Right atrium auricular region (tissue), 2 donors: ENCODE measurements at regions not wholly inside any gene's neighbourhood (a gene's known extent, or its start where the extent isn't known, plus 50 kb on each side); places are given as distances from the start of the nearest gene placed in this dataset.

ENCODE experiments used
- DNase-seq: peaks from one replicate; pipeline ENCODE4 v3.0.0-alpha.2; 2019; ENCODE audit warnings: low spot score
- H3K27ac ChIP-seq, 2 donors: fragments of 200-600 bp; sonication (generic); 1 replicate in 1 of 2; 2 replicates in 1 of 2; pipeline ENCODE4 v1.5.1; 2016 to 2019
- H3K27me3 ChIP-seq, 2 donors: fragments of 200-600 bp; sonication (generic); one replicate each; pipeline versions ENCODE4 v1.5.1 to v1.6.0; 2017 to 2019
- H3K36me3 ChIP-seq: fragments of 200-600 bp; sonication (generic); one replicate; pipeline ENCODE4 v1.5.1; 2016
- H3K4me1 ChIP-seq, 2 donors: fragments of 200-600 bp; sonication (generic); one replicate each; pipeline versions ENCODE4 v1.5.1 to v1.6.0; 2017 to 2019
- H3K4me3 ChIP-seq, 2 donors: fragments of 200-600 bp; sonication (generic); 1 replicate in 1 of 2; 2 replicates in 1 of 2; pipeline ENCODE4 v1.5.1; 2017 to 2019; ENCODE audit warnings: mild to moderate bottlenecking in 1 of 2, moderate library complexity in 1 of 2
- H3K9me3 ChIP-seq, 2 donors: fragments of 200-600 bp; sonication (generic); one replicate each; pipeline ENCODE4 v1.5.1; 2019
- TF ChIP-seq, protein P1 (sequence below), 2 donors: fragments of 200-600 bp; sonication (generic); IDR thresholded peaks; one replicate each; pipeline ENCODE4 v1.5.1; 2019; ENCODE audit warnings: antibody characterized with exemption in 2 of 2

- Histone ChIP-seq H3K27me3 (no peaks in the 10 kb centered on the region), H3K4me1 (peaks cover 0 to 9% of the 10 kb centered on the region in 2 donors), H3K4me3 (no peak overlapping the region), H3K9me3 (no peaks in the 10 kb centered on the region), H3K27ac (no peak overlapping the region), H3K36me3 (no peaks in the 10 kb centered on the region)
- TF ChIP-seq, protein P1, sequence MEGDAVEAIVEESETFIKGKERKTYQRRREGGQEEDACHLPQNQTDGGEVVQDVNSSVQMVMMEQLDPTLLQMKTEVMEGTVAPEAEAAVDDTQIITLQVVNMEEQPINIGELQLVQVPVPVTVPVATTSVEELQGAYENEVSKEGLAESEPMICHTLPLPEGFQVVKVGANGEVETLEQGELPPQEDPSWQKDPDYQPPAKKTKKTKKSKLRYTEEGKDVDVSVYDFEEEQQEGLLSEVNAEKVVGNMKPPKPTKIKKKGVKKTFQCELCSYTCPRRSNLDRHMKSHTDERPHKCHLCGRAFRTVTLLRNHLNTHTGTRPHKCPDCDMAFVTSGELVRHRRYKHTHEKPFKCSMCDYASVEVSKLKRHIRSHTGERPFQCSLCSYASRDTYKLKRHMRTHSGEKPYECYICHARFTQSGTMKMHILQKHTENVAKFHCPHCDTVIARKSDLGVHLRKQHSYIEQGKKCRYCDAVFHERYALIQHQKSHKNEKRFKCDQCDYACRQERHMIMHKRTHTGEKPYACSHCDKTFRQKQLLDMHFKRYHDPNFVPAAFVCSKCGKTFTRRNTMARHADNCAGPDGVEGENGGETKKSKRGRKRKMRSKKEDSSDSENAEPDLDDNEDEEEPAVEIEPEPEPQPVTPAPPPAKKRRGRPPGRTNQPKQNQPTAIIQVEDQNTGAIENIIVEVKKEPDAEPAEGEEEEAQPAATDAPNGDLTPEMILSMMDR (IDR thresholded peaks at IDR 0.05) = no peak
- DNase-seq = no peak
These were observed 157.1 kb upstream of the CHST15 start for GRCh38 chr10:124250506-124250905.

DNA sequence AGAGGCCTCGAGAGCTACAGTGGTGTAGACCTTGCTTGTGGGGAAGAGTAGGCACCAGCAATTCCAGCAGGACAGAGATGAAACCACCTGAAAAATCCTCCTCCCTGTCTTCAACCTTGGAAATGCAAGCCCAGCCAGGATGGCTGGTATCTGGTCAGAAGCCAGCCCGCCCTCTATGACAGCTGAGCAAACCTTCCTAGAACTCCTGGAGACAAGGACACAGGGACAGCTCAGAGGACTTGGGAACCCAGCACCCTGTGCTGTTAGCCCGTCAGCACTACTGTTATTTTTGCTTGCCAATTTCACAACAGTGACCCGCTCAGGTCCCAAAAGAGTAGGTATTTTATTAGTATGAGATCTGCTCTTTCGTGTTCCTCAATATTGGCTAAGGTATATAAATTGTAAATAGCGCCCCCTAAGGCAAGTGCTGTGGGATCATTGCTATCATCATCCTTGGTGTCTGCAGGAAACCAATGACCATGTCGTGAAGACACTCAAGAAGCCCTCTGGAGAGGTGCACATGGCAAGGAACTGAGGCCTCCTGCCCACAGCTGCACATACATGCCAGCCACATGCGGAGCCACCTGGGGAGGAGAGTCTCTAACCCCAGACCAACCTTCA lies 156.5 kb upstream of the CHST15 start:
- Histone ChIP-seq H3K4me3 (no peak overlapping the region), H3K27me3 (no peaks in the 10 kb centered on the region), H3K9me3 (no peaks in the 10 kb centered on the region), H3K27ac (no peak overlapping the region), H3K4me1 (peaks cover 0 to 9% of the 10 kb centered on the region in 2 donors), H3K36me3 (no peaks in the 10 kb centered on the region)
- TF ChIP-seq, protein P1 (IDR thresholded peaks at IDR 0.05) = no peak
- no peak for DNase-seq

DNA sequence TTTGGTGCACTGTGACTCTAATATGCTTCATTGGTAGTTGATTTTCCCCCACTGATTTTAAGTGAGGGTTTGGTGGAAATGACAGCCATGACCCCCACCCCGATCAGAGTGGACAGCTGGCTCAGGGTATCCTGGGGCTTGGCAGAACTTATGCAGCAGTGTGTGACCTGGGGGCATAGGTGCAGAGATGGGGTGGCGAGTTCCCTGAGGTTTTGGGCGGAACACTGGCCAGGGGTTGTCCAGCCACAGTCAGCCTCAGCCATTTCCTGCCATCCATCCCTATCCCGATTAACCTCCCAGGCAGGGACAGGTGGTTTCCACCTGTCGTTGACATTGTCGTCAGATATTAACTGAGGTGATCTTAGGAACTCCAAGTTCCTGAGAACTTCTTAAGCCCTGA lies 155.8 kb upstream of the CHST15 start:
- H3K4me3 ChIP-seq = no peak overlapping the region
- H3K9me3 ChIP-seq = no peaks in the 10 kb centered on the region
- DNase-seq = no peak
- no peak overlapping the region for H3K27ac ChIP-seq
- TF ChIP-seq, protein P1 (IDR thresholded peaks at IDR 0.05) = no peak
- H3K4me1 ChIP-seq = peaks cover 0 to 9% of the 10 kb centered on the region in 2 donors
- H3K27me3 ChIP-seq = no peaks in the 10 kb centered on the region
- no peaks in the 10 kb centered on the region for H3K36me3 ChIP-seq

- Histone ChIP-seq H3K4me1 (peaks cover 0 to 9% of the 10 kb centered on the region in 2 donors), H3K27me3 (no peaks in the 10 kb centered on the region), H3K27ac (no peak overlapping the region), H3K4me3 (no peak overlapping the region), H3K9me3 (no peaks in the 10 kb centered on the region), H3K36me3 (no peaks in the 10 kb centered on the region)
- DNase-seq = no peak
- TF ChIP-seq, protein P1 (IDR thresholded peaks at IDR 0.05) = no peak
These were observed 155.0 kb upstream of the CHST15 start for GRCh38 chr10:124248056-124249045.

DNA sequence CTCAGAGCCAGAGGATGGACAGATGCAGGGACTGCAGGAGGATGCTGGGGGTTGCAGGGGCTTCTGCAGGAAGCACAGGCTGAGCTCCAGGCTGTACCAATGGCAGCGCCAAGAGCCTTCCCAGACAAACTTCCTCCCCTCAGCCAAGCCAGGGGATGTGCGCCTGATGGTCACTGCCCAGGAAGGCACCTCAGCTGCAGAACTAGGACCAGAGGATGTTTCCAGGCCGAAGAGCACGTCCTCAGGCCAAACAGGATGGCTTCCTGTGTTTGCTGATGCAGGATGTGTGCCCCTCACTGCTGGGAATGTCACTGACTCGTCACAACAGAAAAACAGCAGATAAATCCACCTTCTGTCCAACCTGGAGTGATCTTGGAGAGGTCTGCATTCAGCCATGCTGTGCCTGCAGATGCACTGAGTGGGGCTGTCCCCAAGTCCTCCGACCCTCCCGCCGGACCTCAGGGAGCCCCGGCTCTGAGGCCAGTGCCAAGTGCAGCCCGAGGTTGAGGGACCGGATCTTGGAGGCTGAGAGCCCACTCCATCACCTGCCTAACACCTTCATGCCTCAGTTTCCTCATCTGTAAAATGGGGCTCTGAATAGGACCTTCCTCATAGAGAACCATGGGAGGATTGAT lies 152.5 kb upstream of the CHST15 start:
- TF ChIP-seq, protein P1 (IDR thresholded peaks at IDR 0.05) = no peak
- H3K27ac ChIP-seq = no peak overlapping the region
- H3K4me1 ChIP-seq = peaks cover 0 to 9% of the 10 kb centered on the region in 2 donors
- H3K9me3 ChIP-seq = no peaks in the 10 kb centered on the region
- no peak for DNase-seq
- no peaks in the 10 kb centered on the region for H3K27me3 ChIP-seq
- H3K4me3 ChIP-seq = no peak overlapping the region
- no peaks in the 10 kb centered on the region for H3K36me3 ChIP-seq
